Mesendoderm (in vitro differentiated cells): ENCODE measurements at regions not wholly inside any gene's neighbourhood (a gene's known extent, or its start where the extent isn't known, plus 50 kb on each side); places are given as distances from the start of the nearest gene placed in this dataset.

Source experiments
- DNase-seq: peaks from one replicate; pipeline ENCODE4 v3.0.0; 2013
- H2AK5ac ChIP-seq: 2 replicates; pipeline ENCODE4 v1.6.1; 2013; ENCODE audit warnings: low read length, inconsistent platforms
- H2BK120ac ChIP-seq: 2 replicates; pipeline ENCODE4 v1.6.1; 2013; ENCODE audit warnings: low read depth, mild to moderate bottlenecking, low read length, moderate library complexity, mixed read lengths
- H2BK15ac ChIP-seq: replicated peaks from 2 replicates; pipeline ENCODE4 v1.6.1; 2013; ENCODE audit warnings: low read depth, mild to moderate bottlenecking, moderate library complexity
- H2BK5ac ChIP-seq: 2 replicates; pipeline ENCODE4 v1.6.1; 2013; ENCODE audit warnings: low read length, inconsistent platforms
- H3K18ac ChIP-seq: 2 replicates; pipeline ENCODE4 v1.6.1; 2013; ENCODE audit warnings: mild to moderate bottlenecking, low read length, mixed read lengths
- H3K23ac ChIP-seq: one replicate; pipeline ENCODE4 v1.6.1; 2013; ENCODE audit warnings: low read length
- H3K27ac ChIP-seq: 2 replicates; pipeline ENCODE4 v1.5.1; 2013; ENCODE audit warnings: low read depth, mild to moderate bottlenecking, inconsistent platforms, low read length, moderate library complexity
- H3K27me3 ChIP-seq: 2 replicates; pipeline ENCODE4 v1.6.1; 2013; ENCODE audit warnings: low read length, control low read depth, mild to moderate bottlenecking, inconsistent platforms; ENCODE audit not compliant: insufficient read depth, poor library complexity
- H3K36me3 ChIP-seq: 2 replicates; pipeline ENCODE4 v1.6.1; 2013; ENCODE audit warnings: low read length, inconsistent platforms; ENCODE audit not compliant: control insufficient read depth, insufficient read depth
- H3K4ac ChIP-seq: one replicate; pipeline ENCODE4 v1.6.1; 2013; ENCODE audit warnings: low read depth, mild to moderate bottlenecking, low read length, moderate library complexity
- H3K4me1 ChIP-seq: 2 replicates; pipeline ENCODE4 v1.6.1; 2013; ENCODE audit warnings: low read depth, low read length, inconsistent platforms; ENCODE audit not compliant: control insufficient read depth
- H3K4me2 ChIP-seq: 2 replicates; pipeline ENCODE4 v1.6.1; 2013; ENCODE audit warnings: low read length
- H3K4me3 ChIP-seq: 2 replicates; pipeline ENCODE4 v1.5.1; 2013; ENCODE audit warnings: mild to moderate bottlenecking, low read length
- H3K56ac ChIP-seq: one replicate; pipeline ENCODE4 v1.6.1; 2013; ENCODE audit warnings: low read length
- H3K79me1 ChIP-seq: 2 replicates; pipeline ENCODE4 v1.6.1; 2013; ENCODE audit warnings: low read length, inconsistent platforms
- H3K79me2 ChIP-seq: 2 replicates; pipeline ENCODE4 v1.6.1; 2013; ENCODE audit warnings: mild to moderate bottlenecking, low read length; ENCODE audit not compliant: control insufficient read depth, insufficient read depth
- H3K9ac ChIP-seq: 2 replicates; pipeline ENCODE4 v1.6.1; 2013; ENCODE audit warnings: low read length, inconsistent platforms
- H4K5ac ChIP-seq: one replicate; pipeline ENCODE4 v1.6.1; 2013; ENCODE audit warnings: low read length
- H4K8ac ChIP-seq: one replicate; pipeline ENCODE4 v1.6.1; 2013; ENCODE audit warnings: low read depth, mild to moderate bottlenecking, control low read depth, low read length, moderate library complexity
- WGBS: extraction: QIAGEN DNeasy Blood & Tissue Kit; methylation state at CpG from one replicate; pipeline ENCODE4 v1.1.7; 2013; ENCODE audit warnings: low lambda C conversion rate, missing lambda C conversion rate; ENCODE audit not compliant: insufficient coverage; ENCODE audit errors: extremely low coverage; 5-methylcytosine and 5-hydroxymethylcytosine counted together

DNA sequence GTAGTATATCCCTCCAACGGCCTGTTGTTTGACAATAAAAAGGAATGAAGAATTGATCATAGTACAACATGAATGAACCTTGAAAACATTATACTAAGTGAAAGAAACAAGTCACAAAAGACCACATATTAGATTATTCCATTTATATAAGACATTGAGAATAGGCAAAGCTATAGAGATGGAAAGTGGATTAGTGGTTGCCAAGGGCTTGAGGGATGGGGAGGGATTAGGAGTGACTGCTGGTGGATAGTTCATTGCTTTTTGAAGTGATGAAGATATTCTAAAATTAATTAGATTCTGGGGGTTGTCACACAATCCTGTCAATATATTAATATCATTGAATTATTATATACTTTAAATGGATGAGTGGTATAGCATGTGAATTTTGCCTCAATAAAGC, 142.5 kb upstream of the DPT start:
- Histone ChIP-seq H3K23ac (no peak overlapping the region), H3K79me2 (no peaks in the 10 kb centered on the region), H3K27me3 (no peaks in the 10 kb centered on the region), H3K4me1 (no peaks in the 10 kb centered on the region), H4K8ac (no peak overlapping the region), H4K5ac (no peak overlapping the region), H3K18ac (no peak overlapping the region), H3K56ac (no peak overlapping the region), H3K79me1 (no peaks in the 10 kb centered on the region), H3K4me3 (no peak overlapping the region), H2BK5ac (no peak overlapping the region), H3K4me2 (no peak overlapping the region), H3K4ac (no peak overlapping the region), H2BK15ac (no peak overlapping the region), H2AK5ac (no peak overlapping the region), H3K9ac (no peak overlapping the region), H3K27ac (no peak overlapping the region), H2BK120ac (no peak overlapping the region), H3K36me3 (no peaks in the 10 kb centered on the region)
- no peak for DNase-seq
- no CpG with 5 or more reads among the region's 1 CpG for WGBS

DNA sequence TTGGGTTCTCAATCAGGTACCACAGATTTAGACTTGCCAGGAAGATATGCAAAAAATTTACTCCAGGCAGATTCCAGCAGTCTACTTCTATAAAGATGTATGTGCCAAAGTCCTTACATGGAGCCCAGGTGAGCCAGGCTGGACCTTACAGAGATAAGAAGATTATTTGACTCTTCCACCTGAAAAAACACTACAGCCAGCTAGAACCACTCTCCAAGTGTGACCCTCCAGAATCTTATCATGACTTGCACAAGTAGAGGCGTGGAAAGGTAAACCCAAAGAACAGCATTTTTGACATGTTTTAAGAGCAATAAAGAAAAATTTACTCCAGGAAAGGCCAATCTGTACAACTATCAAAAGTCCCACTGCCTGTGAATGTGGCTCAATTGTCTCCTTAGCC, 146.8 kb upstream of the DPT start:
- DNase-seq, result no peak
- Histone ChIP-seq H3K23ac (no peak overlapping the region), H4K5ac (no peak overlapping the region), H3K4me2 (no peak overlapping the region), H3K79me1 (no peaks in the 10 kb centered on the region), H2BK120ac (no peak overlapping the region), H3K56ac (no peak overlapping the region), H3K27me3 (no peaks in the 10 kb centered on the region), H3K27ac (no peak overlapping the region), H3K4ac (no peak overlapping the region), H2AK5ac (no peak overlapping the region), H3K36me3 (no peaks in the 10 kb centered on the region), H3K18ac (no peak overlapping the region), H3K79me2 (no peaks in the 10 kb centered on the region), H2BK5ac (no peak overlapping the region), H3K4me1 (no peaks in the 10 kb centered on the region), H3K9ac (no peak overlapping the region), H4K8ac (no peak overlapping the region), H3K4me3 (no peak overlapping the region), H2BK15ac (no peak overlapping the region)
- WGBS, result no CpG with 5 or more reads among the region's 1 CpG

DNA sequence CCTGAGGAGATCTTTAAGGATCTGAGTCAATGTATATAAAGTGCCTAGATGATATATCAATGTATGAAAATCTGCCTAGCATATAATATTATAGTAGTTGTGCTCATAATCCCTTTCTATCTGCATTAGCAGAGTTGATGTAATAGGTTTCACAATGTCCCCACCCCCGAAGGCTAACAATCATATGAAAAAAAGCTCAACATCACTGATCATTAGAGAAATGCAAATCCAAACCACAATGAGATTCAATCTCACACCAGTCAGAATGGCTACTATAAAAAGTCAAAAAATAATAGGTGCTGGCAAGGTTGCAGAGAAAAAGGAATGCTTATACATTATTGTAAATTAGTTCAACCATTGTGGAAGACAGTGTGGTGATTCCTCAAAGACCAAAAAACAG, 147.8 kb upstream of the DPT start:
- Histone ChIP-seq H4K8ac (no peak overlapping the region), H3K4me2 (no peak overlapping the region), H3K27me3 (no peaks in the 10 kb centered on the region), H3K27ac (no peak overlapping the region), H3K56ac (no peak overlapping the region), H2BK15ac (no peak overlapping the region), H3K4me1 (no peaks in the 10 kb centered on the region), H2AK5ac (no peak overlapping the region), H3K36me3 (no peaks in the 10 kb centered on the region), H3K79me2 (no peaks in the 10 kb centered on the region), H3K79me1 (no peaks in the 10 kb centered on the region), H3K4me3 (no peak overlapping the region), H2BK5ac (no peak overlapping the region), H3K4ac (no peak overlapping the region), H3K18ac (no peak overlapping the region), H2BK120ac (no peak overlapping the region), H3K23ac (no peak overlapping the region), H3K9ac (no peak overlapping the region), H4K5ac (no peak overlapping the region)
- WGBS, result no CpG with 5 or more reads among the region's 1 CpG
- DNase-seq, result no peak

DNA sequence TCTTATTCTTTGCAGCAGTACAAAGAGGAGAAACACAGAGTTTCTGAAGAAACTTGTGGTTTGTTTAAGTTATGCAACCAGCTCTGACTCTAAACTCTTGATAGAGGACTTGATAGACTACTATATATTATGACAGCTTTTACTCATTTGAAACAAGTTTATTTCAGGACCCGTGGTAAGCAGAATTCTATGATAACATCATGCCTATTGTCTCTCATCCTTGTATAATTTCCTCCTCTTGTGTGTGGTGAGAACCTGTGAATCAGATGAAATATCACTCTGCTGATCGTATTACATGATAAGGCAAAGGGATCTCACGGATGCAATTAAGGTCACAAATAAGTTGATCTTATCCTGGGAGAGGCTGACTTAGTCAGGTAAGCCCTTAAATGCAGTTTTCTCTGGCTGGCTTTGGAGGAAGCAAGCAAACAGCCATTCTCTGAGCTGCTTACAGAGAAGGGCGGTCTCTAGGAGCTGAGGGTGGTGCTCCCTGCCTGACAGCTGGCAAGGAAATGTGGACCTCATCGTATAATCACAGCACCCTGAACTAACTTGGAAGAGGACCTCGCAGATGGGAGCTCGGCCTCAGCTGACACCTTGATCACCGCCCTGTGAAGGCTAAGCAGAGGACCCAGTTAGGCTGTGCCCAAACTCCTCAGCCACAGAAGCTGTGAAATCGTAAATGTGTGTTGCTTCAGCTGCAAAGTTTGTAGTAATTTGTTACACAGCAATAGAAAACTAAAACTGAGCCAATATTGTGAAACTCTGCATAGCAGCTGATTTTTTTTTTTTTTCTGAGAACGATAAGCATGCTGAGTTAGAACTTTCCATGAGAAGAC, 151.1 kb upstream of the DPT start:
- Histone ChIP-seq H2BK120ac (no peak overlapping the region), H3K4ac (no peak overlapping the region), H3K4me2 (no peak overlapping the region), H2AK5ac (no peak overlapping the region), H2BK15ac (no peak overlapping the region), H3K23ac (no peak overlapping the region), H3K36me3 (no peaks in the 10 kb centered on the region), H4K5ac (no peak overlapping the region), H3K79me1 (no peaks in the 10 kb centered on the region), H3K27me3 (no peaks in the 10 kb centered on the region), H3K4me1 (no peaks in the 10 kb centered on the region), H3K27ac (no peak overlapping the region), H4K8ac (no peak overlapping the region), H3K4me3 (no peak overlapping the region), H3K18ac (no peak overlapping the region), H2BK5ac (no peak overlapping the region), H3K56ac (no peak overlapping the region), H3K79me2 (no peaks in the 10 kb centered on the region), H3K9ac (no peak overlapping the region)
- no peak for DNase-seq
- WGBS, result no CpG with 5 or more reads among the region's 10 CpGs

DNA sequence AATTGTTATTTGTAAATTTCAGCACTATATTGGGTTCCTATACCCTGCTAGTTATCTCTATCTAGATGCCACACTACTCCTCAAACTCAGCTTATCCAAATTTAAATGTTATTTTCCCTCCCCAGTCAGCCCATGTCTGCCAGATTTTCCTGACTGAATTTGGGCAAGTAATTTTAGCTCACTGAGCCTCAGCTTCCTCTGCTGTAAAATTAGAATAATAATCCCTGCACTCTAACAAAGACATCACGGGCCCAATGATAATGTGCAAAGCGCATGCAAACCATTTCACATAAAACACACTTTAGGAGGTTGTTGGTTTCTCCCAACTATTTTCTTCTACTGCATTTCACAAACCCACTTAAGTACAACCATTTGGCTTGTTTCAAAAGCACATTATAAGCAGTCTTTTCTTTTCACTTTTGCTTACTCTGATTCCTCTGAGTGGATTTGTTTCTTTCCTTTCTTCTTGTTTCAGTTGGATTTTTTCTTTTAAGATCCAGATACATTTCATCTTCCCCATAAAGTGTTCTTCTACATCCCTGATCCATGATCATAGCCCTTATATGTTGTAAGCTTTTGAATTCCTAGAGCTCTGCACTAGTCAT, 152.8 kb upstream of the DPT start:
- Histone ChIP-seq H3K27me3 (no peaks in the 10 kb centered on the region), H3K36me3 (no peaks in the 10 kb centered on the region), H3K79me1 (no peaks in the 10 kb centered on the region), H3K18ac (no peak overlapping the region), H3K79me2 (no peaks in the 10 kb centered on the region), H2BK15ac (no peak overlapping the region), H4K8ac (no peak overlapping the region), H3K4me1 (no peaks in the 10 kb centered on the region), H2AK5ac (no peak overlapping the region), H3K9ac (no peak overlapping the region), H3K4me2 (no peak overlapping the region), H2BK5ac (no peak overlapping the region), H4K5ac (no peak overlapping the region), H2BK120ac (no peak overlapping the region), H3K4ac (no peak overlapping the region), H3K4me3 (no peak overlapping the region), H3K23ac (no peak overlapping the region), H3K27ac (no peak overlapping the region), H3K56ac (no peak overlapping the region)
- DNase-seq, result no peak
- WGBS, result no CpG with 5 or more reads among the region's 2 CpGs
